Parathyroid adenoma (tissue), 2 donors: ENCODE measurements at regions not wholly inside any gene's neighbourhood (a gene's known extent, or its start where the extent isn't known, plus 50 kb on each side); places are given as distances from the start of the nearest gene placed in this dataset.

Experiments used
- H2AFZ ChIP-seq: fragments of 300-600 bp; sonication (generic); one replicate; pipeline ENCODE4 v1.7.0; 2017; ENCODE audit warnings: antibody characterized with exemption, mild to moderate bottlenecking
- H3K27ac ChIP-seq: fragments of 300-600 bp; sonication (generic); one replicate; pipeline ENCODE4 v1.7.0; 2017
- H3K27me3 ChIP-seq: fragments of 300-600 bp; sonication (generic); one replicate; pipeline ENCODE4 v1.7.0; 2017; ENCODE audit warnings: low read length; ENCODE audit not compliant: control insufficient read depth, insufficient read depth
- H3K36me3 ChIP-seq: fragments of 300-600 bp; sonication (generic); one replicate; pipeline ENCODE4 v1.7.0; 2017; ENCODE audit warnings: low read length; ENCODE audit not compliant: control insufficient read depth, insufficient read depth
- H3K4me1 ChIP-seq: fragments of 300-600 bp; sonication (generic); one replicate; pipeline ENCODE4 v1.7.0; 2017; ENCODE audit warnings: control low read depth
- H3K4me2 ChIP-seq: fragments of 300-600 bp; sonication (generic); one replicate; pipeline ENCODE4 v1.7.0; 2017; ENCODE audit warnings: low read length
- H3K4me3 ChIP-seq: fragments of 300-600 bp; sonication (generic); one replicate; pipeline ENCODE4 v1.7.0; 2017; ENCODE audit warnings: low read depth, low read length
- H3K79me2 ChIP-seq: fragments of 300-600 bp; sonication (generic); one replicate; pipeline ENCODE4 v1.7.0; 2017; ENCODE audit warnings: control low read depth
- H3K9ac ChIP-seq: fragments of 300-600 bp; sonication (generic); one replicate; pipeline ENCODE4 v1.7.0; 2017; ENCODE audit warnings: mild to moderate bottlenecking
- H3K9me3 ChIP-seq: fragments of 300-600 bp; sonication (generic); one replicate; pipeline ENCODE4 v1.7.0; 2017; ENCODE audit warnings: low read length; ENCODE audit not compliant: control insufficient read depth
- TF ChIP-seq, protein P1 (sequence below): fragments of 300-600 bp; sonication (generic); IDR thresholded peaks from one replicate; pipeline ENCODE4 v1.7.0; 2017; ENCODE audit warnings: antibody characterized with exemption, mild to moderate bottlenecking
- donor health status: primary hyperparathyroidism.

DNA sequence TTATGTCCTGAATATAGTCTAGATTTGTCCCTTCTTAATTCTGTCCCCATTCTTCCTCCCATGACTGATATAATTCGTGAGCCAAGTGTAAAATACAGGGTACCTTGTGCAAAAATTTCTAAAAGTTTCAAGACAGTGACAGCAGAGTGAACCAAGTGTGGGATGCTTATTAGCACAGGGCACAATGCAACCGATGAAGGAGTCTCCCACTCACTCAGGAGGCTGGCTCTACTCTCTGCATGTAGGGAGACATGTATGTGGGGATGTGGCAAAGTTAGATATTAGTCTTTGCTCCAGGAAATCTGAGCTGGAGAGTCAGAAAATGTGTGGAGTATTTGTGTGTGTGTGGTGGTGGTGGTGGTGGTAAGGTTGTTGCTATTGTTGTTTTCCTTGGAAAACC lies 305.9 kb downstream of the CHL1 start:
- H3K27ac ChIP-seq = no peak overlapping the region
- no peak overlapping the region for H2AFZ ChIP-seq
- H3K4me2 ChIP-seq = no peak overlapping the region
- H3K4me1 ChIP-seq = no peaks in the 10 kb centered on the region
- H3K79me2 ChIP-seq = no peaks in the 10 kb centered on the region
- no peak overlapping the region for H3K9ac ChIP-seq
- TF ChIP-seq, protein P1, sequence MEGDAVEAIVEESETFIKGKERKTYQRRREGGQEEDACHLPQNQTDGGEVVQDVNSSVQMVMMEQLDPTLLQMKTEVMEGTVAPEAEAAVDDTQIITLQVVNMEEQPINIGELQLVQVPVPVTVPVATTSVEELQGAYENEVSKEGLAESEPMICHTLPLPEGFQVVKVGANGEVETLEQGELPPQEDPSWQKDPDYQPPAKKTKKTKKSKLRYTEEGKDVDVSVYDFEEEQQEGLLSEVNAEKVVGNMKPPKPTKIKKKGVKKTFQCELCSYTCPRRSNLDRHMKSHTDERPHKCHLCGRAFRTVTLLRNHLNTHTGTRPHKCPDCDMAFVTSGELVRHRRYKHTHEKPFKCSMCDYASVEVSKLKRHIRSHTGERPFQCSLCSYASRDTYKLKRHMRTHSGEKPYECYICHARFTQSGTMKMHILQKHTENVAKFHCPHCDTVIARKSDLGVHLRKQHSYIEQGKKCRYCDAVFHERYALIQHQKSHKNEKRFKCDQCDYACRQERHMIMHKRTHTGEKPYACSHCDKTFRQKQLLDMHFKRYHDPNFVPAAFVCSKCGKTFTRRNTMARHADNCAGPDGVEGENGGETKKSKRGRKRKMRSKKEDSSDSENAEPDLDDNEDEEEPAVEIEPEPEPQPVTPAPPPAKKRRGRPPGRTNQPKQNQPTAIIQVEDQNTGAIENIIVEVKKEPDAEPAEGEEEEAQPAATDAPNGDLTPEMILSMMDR = no peak
- no peaks in the 10 kb centered on the region for H3K9me3 ChIP-seq
- H3K27me3 ChIP-seq = no peaks in the 10 kb centered on the region
- H3K36me3 ChIP-seq = no peaks in the 10 kb centered on the region
- no peak overlapping the region for H3K4me3 ChIP-seq

DNA sequence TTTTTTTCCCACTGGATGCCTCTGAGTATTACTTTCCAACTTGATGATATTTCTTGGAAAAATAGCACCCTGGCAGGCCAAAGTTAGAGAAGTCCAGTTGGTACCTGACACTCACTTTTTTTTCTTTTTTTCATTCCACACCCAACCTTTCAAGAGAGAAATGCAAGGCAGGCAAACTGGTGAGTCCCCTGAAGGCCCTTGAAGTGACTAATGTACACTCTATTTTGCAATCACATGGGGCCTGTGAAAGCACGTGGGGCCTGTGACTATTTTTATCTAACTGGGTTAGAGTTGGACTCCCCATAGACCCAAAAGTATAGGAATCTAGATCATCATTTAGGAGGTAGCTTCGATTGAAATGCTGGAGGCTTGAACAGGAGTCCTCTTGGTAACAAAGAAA lies 316.7 kb downstream of the CHL1 start:
- Histone ChIP-seq H3K4me2 (no peak overlapping the region), H3K9me3 (no peaks in the 10 kb centered on the region), H3K4me3 (no peak overlapping the region), H3K27ac (no peak overlapping the region), H3K36me3 (no peaks in the 10 kb centered on the region), H3K9ac (no peak overlapping the region), H3K27me3 (no peaks in the 10 kb centered on the region), H2AFZ (no peak overlapping the region), H3K4me1 (no peaks in the 10 kb centered on the region), H3K79me2 (no peaks in the 10 kb centered on the region)
- TF ChIP-seq, protein P1 = no peak

DNA sequence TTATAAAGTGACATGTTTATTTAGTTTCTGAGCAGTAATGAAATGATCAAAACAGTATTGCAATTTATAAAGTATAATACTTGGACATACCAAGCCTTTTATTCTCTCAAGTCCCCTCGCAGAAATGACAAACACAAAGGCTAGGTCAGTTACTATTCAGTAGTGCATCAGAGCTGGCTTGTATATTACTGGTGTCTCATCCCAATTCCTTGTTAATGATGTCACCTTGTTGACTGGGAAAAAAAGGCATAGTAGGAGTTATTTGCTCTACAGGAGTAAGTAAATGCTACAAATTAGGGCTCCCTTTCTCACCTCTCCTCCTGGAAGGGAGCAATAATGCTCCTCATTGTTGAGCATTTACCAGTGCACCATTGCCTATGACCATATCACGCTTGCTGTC lies 317.6 kb downstream of the CHL1 start:
- H3K36me3 ChIP-seq = no peaks in the 10 kb centered on the region
- no peaks in the 10 kb centered on the region for H3K79me2 ChIP-seq

DNA sequence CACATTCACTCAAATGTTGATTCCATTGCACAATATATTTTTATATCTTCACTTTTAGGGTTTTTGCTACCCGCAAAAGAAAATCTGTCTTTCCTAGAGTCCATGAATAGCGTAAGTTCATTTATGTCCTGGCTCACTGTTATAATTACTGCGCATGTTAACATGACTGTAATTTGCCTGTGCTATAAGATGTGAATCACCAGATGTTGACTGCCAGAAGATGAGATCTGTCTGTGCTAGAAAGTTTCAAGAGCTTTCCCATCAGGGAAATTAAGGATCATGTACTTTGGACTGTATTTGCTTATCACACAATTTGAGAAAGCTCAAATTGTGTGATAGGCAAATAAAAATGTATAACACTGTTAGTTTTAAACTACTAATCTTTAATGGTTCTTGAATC lies 322.5 kb downstream of the CHL1 start:
- no peaks in the 10 kb centered on the region for H3K36me3 ChIP-seq

More for the DNA sequence above, 317.6 kb downstream of the CHL1 start:
- Histone ChIP-seq H3K4me2 (no peak overlapping the region), H3K27ac (no peak overlapping the region), H3K9ac (no peak overlapping the region), H3K9me3 (no peaks in the 10 kb centered on the region), H3K4me1 (no peaks in the 10 kb centered on the region), H3K4me3 (no peak overlapping the region), H2AFZ (no peak overlapping the region), H3K27me3 (no peaks in the 10 kb centered on the region)
- TF ChIP-seq, protein P1 = no peak

DNA sequence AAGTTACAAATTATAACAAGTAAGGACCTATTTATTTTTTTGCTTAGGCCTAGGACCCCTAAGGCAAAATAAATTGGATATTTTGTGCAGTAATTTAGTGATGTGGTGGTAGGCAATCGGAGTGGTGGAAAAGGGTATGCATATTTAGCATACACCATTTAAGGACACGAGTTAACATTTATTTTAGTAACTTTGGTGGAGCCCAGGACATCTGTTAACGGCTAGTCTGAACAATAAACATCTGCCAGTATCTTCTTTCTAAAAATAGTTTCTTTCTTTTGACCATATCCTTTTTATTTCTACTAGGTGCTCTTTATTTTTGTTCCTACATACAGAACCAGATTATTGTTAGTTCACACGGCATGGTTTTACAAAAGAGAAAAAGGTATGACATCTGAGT lies 326.3 kb downstream of the CHL1 start:
- Histone ChIP-seq H3K36me3 (no peaks in the 10 kb centered on the region), H2AFZ (no peak overlapping the region), H3K27ac (no peak overlapping the region), H3K79me2 (no peaks in the 10 kb centered on the region), H3K27me3 (no peaks in the 10 kb centered on the region), H3K4me3 (no peak overlapping the region), H3K9me3 (no peaks in the 10 kb centered on the region), H3K9ac (no peak overlapping the region), H3K4me1 (no peaks in the 10 kb centered on the region), H3K4me2 (no peak overlapping the region)
- TF ChIP-seq, protein P1 = no peak

More for the DNA sequence above, 322.5 kb downstream of the CHL1 start:
- H3K9me3 ChIP-seq = no peaks in the 10 kb centered on the region
- H3K4me3 ChIP-seq = no peak overlapping the region
- no peak overlapping the region for H3K9ac ChIP-seq
- H2AFZ ChIP-seq = no peak overlapping the region
- H3K27ac ChIP-seq = no peak overlapping the region
- H3K4me1 ChIP-seq = no peaks in the 10 kb centered on the region
- no peaks in the 10 kb centered on the region for H3K79me2 ChIP-seq
- H3K4me2 ChIP-seq = no peak overlapping the region
- TF ChIP-seq, protein P1 = no peak
- no peaks in the 10 kb centered on the region for H3K27me3 ChIP-seq
